Erythroblast (primary cell): ENCODE measurements at regions not wholly inside any gene's neighbourhood (a gene's known extent, or its start where the extent isn't known, plus 50 kb on each side); places are given as distances from the start of the nearest gene placed in this dataset.

Experiments
- GATA1 ChIP-seq: IDR thresholded peaks from 2 replicates; pipeline ENCODE4 v1.6.1; 2011; ENCODE audit warnings: low read depth, mild to moderate bottlenecking, control low read depth, low read length, moderate library complexity
- POLR2A ChIP-seq: IDR thresholded peaks from 2 replicates; pipeline ENCODE4 v1.6.1; 2011; ENCODE audit warnings: mild to moderate bottlenecking, low read length

DNA sequence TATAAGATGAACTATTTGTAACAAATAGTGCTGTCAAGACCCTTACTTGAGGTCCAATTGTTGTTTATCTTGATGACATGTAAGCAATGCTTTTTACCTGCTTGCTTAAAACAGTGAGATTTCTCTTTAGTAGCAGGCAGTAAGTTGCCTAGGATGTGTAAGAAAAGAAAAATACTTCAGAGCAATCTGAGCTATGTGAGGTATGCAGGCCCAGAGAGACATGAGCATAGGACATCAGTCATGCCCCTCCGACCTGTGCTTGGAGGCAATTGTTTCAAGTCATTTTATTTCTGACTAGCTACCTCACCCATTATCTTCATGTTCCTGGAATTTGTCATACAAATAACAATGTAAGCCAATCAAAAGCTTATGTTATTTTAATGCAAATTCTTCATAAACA lies 930.6 kb upstream of the FBXO33 start:
- TF ChIP-seq POLR2A (no peak), GATA1 (no peak)
